Dedifferentiated amniotic fluid mesenchymal stem cell (primary cell): ENCODE measurements at regions not wholly inside any gene's neighbourhood (a gene's known extent, or its start where the extent isn't known, plus 50 kb on each side); places are given as distances from the start of the nearest gene placed in this dataset.

Experiments
- DNase-seq: peaks from one replicate; pipeline ENCODE4 v3.0.0-alpha.2; 2016; ENCODE audit errors: extremely low spot score

DNA sequence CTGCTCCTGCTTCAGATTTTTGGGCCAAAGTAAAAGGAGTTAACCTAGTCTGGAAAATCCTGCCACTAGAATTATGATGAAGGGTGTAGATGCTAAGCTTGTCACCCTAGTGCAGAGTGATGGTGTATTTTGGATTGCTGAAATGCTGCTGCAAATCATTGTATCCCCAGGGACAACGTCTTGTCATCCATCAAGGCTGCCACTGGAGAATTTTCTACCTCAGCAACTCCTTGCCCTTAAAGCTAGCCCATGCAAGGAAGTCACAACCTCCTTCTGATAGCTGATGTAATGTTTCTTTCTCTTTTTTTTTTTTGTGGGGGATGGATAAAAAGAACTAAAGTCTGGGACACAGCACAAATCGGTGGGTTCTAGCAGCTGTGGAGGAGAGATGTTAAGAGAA lies 139.4 kb upstream of the FRMD6 start:
- no peak for DNase-seq

DNA sequence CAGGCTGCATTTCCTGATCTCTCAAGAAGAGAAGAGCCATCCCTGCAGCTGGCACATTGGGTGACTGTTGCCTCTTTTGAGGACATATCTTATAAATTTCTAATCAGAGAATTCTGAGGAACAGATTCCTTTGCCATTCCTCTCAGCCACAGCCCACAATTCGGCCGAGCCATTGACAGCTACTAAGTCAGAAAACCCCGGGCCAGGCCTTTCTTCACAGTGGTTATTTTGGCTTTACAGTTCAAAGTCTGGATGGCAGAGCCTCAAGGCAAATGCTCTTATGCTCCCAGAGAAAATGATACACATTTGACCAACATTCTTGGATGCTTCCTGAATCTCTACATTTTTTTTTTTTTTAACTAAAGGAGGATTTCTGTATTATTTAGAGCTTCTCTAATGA lies 138.4 kb upstream of the FRMD6 start:
- peak; percentile 21 for DNase-seq

DNA sequence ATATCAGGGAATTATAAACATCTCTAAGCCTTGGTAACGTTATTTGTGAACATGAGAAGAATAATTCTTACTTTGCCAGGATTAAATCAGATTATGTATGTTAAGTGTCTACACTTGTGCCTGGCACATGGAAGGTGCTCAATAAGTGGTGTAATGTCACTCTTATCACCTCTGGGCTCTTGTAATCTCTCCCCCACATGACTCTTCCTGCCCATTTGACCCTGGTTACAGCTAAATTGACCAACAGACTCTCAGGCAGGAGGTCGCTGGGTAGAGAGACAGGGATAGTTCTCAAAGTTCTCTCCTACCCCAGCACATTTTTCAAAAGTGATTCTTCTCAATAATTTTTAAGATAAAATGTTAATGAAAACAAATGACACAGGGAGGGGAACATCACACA lies 137.8 kb upstream of the FRMD6 start:
- no peak for DNase-seq

DNA sequence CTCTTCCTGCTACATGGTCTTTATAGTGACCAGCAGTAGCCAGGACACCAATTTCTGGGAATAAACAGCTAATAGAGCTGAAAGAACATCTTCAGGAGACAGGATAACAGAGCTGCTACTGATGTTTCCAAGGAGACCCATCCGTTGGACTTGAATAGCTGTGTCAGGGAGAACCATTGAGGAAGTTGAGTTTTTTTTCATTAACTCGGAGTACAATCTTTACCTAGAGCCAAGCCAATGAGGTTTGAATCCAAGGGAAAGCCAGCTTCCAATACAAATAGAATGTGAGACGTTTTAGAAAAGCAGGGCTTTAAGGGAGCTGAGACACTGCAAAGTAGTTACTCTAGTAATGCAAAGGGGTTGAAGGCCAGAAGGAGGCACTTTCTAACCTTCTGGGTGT lies 136.1 kb upstream of the FRMD6 start:
- no peak for DNase-seq

DNA sequence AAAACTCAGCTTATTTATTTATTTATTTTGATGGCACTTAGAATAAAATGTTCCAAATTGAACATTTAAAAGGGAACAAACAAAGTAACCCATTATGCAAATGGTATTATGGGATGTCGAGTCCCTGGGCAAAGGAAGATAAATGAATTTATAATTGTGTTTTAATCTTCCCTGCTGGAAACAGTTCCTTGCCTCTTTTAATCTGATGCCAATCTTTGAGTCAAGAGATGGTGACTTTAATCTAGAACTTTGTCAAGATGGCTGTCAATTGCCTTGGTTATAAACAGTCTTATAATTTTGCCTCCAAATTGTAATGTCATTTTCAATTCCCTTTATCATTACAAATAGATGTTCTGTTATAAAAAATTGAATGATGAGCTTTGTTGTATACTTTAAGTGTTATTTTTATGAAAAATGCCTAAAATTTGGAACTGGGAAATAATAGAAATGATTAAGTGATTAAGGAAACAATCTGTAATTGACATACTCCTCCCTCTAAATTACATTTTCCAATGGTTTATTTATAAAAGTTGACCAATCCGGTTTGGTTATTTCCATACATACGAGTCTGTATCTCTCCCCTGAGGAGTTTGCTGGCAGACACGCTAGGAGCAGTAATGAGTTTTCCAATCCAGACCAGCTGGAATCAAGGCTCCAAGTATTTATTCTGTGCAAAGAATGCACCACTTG lies 134.9 kb upstream of the FRMD6 start:
- no peak for DNase-seq

DNA sequence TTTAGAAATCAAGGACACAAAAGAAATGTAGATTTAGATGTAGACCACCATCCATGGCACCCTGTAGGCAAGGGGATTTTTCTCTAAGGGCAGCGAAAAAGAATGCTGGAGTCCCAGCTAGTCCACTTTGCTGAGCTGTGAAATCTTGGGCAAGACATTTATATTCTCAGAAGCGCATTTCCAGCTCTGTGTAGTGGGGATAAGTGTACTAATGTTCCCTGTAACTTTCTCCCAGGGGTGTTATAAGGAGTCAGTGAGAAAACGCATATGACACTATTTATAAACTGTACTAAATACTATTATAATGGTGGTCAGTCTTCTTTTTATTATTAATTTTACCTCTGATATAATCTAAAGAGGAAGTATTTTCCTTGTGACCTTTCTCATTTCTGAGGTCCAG lies 133.4 kb upstream of the FRMD6 start:
- DNase-seq: no peak

DNA sequence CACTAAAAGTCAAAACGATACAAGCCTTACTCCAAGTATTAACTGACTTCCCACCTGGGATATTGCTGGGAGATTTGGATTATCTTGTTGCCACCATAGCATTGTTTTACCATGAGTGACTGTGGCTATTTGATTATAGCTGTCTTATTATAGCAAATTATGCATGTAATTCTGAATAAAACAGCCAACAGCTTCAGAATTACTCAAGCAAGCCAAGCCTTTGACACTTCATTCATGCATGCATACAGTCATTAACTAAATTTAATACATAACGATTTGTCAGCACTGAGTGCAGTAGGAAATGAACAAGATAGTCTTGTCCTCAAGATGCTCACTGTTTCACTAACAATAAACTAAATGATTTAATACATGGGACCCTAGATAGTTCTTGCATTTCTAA lies 133.0 kb upstream of the FRMD6 start:
- DNase-seq: no peak

DNA sequence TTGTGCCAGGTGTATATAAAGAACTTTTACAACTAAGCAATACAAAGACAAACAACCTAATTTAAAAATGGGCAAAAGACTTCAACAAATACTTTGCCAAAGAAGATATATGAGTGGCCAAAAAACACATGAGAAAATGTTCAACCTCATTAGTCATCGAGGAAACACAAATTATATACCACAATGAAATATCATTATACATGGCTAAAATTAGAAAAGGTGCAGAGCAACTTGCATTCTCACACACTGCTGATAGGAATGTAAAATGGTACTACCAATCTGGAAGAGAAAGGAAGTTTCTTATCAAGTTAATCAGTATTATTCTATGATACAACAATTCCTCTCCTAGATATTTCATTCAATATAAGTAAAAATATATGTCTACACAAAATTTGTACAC lies 131.6 kb upstream of the FRMD6 start:
- DNase-seq: no peak

DNA sequence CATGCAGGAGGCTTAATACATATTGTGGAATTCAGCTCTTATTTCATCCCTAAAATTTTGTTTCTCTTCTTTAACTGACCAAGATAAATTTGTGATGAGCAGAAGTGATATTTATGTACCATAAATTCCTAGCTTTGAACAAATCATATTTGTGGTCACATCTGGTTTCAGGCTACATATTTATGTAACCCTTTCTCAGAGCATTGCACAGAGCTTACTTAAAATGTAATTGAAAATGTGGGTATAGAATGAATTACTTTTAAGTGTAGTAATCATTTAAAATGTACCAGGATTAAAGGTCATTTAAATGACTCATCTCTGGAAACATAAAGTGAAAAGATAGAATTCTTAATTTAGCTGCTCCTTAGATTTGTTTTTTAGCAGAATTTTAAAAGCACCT lies 129.9 kb upstream of the FRMD6 start:
- peak; percentile 76 for DNase-seq

DNA sequence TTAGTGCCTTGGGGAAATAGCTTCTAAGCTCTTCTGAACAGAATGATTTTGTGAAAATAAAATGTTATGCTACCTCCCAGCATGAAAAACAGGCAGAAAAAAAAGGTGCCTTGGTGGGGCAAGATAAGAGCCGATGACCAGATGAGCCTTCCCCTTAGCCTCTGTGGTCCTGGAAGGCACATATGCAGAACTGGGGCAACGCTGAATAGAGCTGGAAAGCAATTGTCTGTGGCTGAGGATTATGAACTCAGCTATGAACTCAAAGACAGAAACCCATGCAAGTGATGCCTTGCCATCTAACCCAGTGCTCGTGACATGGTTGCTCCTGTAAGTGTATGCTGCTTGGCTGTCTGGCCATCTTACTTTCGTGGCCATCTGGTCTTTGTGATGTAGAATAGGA lies 128.5 kb upstream of the FRMD6 start:
- DNase-seq: no peak

DNA sequence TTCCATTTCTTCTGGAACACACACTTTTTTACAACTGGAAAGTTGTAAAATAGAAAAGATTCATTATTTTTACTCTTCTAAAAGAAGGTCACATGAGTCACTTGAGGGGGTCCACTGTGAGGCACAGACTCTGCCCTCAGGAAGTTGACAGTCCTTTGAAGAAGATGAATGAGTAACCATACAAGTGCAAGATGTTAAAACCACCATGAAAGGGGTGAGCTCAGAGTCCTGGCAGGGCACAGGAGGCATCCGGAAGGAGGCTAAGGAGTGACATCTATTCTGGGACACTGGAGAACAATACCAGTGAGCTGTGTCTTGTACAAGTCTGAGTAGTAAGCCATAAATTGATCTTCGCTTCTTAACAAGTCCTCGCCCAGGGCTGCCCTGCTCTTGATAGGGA lies 126.0 kb upstream of the FRMD6 start:
- DNase-seq: no peak

DNA sequence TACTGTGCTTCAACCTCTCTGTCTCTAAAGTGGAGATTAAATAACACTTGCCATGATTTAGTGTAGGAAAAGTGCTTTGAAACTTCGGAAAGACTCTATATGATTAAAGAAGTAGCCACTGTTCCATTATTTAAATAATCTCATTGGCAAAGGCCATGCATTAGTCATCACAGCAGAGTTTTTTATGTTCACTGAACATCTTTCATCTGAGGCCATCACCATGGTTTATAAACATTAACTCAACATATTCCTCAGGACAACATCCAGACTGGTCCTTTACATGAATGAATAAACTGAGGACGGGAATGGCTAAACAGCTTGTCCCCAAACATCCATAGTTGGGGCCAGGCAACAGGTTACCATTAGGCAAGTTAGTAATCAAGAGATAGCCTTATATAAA lies 124.6 kb upstream of the FRMD6 start:
- no peak for DNase-seq

DNA sequence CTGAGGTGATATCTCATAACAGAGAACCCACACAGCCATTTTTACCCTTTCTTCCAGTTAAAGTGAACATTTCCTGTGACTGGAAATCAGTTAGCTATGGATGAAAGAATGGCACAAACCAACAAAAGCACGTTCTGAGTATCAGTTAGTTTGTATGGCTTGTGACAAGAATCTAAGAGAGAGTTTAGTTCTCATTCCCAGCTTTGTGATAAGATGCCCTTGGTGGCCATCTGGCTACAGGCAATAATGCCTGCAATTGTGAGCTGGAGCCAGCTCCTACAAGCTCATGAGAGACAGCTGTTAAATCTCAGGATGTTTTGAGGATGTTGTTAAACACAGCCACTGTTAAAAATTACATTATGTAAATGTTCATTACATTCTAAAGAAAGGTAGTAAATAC lies 122.0 kb upstream of the FRMD6 start:
- no peak for DNase-seq

DNA sequence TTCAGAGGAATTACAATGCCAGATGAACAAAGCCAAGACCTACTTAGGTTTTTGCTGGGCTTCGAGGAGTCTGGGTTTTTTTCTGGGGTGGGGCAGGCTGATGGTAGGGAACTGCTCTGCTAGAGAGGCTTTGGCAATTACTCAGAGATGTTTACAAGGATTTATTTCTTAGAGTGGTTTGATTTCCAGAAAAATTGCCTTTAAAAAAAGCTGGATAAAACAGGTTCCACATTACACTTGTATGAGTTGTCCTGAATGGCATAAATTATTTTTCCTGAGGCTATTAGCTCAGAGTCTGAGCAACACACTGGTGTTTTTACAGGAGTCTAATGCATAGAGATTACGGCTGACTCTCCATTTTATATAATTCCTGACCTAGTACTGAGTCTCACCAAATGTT lies 118.5 kb upstream of the FRMD6 start:
- DNase-seq: peak; percentile 66

DNA sequence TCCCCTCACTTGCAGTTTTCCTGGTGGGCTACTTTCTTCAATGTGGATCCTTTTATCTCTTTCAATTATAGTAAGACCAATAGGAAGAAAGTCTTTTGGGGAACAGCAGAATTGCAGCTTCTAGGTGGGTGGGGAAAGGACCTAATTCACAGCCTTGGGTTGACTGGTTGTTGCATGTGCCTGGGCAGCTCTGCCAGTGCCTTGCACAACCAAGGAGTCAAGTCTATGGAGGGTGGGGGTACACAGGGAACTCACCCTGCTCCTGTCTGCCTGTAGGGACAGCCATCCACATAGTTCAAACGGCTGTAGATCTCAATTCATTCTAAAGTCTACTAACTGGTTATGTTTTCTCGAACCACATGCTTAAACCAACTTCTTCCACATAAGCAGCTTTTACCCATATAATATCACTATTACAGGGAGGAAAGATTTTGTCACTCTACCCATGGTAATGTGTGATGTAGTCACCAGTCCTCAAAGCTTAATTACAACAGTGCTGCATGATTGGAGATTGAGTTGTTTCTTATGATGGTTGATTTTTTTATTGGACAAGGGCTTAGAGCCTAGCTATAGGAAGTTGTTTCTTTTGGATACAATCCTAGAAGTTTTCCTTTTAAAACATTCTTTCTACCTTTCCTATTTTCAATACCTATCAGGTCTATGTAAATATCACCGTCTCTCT lies 117.7 kb upstream of the FRMD6 start:
- DNase-seq: no peak

DNA sequence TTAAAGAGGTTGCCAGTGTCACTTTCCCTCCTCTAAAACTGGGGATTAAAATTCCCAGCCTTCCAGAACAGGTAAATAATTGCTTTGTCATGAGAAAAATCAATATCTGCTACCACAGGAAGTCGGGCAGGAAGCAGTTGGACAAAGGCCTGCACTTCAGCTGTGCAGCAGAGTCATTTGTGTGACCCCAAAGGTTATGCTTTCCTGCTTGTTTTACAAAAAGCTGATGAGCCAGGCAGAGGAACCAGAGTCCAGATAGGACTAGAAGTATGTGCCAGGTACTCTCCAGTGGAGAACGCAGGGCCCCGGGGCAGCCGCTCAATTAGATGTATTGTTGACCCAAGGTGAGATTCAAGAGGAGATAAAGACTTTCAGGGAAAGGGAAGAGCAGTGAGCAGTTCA lies 117.1 kb upstream of the FRMD6 start:
- no peak for DNase-seq

DNA sequence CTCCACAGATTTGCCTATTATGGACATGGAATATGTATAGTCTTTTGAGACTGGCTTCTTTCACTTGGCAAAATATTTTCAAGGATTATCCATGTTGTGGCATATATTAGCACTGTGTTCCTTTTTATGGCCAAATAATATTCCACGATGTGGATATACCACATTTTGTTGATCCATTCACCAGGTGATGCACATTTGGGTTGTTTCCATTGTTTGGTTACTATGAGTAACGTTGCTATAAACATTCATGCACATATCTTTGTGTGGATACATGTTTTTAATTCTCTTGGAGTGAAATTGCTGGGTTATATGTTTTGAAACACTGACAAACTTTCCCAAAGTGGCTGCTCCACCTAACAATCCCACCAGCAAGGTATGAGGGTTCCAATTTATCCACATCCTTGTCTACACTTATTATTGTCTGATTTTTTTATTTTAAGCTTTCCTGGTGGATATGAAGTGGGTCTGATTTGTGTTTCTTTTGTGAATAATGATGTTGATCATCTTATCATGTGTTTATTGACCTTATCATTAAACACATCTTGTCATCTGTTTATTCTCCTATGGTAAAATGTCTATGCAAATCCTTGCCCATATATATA lies 116.2 kb upstream of the FRMD6 start:
- no peak for DNase-seq

DNA sequence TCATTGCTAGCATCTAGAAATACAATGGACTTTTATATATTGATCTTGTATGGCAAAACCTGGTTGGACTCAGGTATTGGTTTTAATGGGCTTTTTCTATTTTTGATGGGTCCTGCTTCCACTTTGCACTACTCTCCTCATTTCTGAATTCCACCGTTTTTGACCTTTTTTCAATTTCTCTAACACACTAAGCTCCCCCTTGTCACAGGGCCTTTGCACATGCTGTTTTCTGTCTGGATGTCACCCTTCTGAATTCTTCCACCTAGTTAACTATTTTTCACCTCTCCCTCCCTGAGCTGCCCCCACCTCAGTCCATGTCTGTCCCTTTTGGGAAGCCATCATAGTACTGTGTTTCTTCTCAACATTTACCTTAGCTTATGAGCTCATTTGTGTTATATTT lies 112.7 kb upstream of the FRMD6 start:
- no peak for DNase-seq

DNA sequence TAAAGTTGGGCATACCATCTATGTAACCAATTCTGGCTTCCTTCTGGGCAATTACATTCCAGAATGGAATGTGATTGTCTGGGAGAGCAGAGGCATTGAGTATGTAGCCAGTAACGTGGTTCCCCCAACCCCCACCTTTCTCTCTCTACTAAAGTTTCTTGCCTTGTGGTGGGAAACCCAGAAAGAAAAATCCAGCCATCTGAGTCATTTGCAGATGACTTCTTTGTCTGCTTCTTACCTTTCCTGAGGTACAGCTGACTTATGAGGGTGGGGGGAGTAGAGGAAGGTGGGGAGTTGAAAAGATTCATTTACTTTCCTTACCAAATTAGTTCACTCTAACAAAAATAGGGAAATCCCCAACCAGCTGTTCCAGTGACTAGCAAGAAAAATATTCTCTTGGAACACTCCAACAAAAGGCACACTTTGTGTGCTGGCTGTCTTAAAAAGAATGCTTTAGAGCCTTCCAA lies 112.1 kb upstream of the FRMD6 start:
- DNase-seq: peak; percentile 63

DNA sequence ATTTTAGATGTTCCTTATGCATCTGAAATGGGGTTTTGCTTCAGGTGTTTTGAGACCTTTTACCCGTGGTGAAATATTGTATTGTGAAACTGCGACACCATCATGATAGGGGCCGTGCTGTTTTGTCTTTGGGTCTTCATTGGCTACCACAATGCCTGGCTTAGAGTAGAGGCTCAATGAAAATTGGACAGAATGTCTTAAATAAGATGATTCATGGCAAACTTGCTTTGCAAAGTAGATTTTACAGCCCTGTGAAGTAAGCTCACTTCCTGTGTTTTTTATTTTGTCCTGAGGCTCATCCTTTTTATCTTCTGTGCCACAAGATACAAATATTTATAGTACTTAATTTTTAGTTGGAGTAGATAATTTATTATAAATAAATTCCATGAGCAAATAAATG lies 111.3 kb upstream of the FRMD6 start:
- no peak for DNase-seq

DNA sequence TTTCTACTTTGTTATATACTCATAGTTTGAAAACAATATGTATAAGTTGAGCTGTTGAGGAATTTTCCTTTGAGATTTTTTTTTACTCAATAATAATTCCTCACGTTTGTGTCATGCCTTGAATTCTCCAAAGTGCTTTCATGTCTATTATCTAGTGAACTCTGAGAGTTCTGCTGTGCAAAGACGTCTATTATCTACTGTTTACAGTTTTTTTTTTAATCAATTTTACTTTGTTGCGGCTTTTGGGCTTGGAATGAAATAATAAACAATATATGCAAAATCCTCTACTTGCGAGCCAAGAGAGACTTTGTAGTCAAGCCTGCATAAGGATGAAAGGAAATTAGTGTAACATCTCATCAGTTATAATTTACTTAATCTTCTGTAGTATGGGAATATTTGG lies 107.2 kb upstream of the FRMD6 start:
- DNase-seq: no peak

DNA sequence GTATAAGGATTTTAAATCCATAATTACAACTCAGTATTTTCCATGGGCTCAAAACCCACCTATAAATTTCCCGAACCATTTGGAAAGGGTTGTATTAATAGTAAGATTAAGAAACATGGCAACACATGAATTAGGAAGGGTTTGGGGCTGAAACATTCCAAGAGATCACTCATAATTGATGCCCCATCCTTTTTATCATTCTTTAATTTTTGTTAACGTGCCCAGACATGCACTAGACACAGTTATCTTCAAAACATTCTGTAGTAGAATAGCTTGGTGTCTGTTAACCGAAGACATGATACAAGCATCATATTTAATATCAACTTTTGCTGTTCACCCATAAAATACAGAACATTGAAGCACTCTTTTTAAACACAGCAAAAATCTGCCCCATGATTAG lies 106.8 kb upstream of the FRMD6 start:
- no peak for DNase-seq

DNA sequence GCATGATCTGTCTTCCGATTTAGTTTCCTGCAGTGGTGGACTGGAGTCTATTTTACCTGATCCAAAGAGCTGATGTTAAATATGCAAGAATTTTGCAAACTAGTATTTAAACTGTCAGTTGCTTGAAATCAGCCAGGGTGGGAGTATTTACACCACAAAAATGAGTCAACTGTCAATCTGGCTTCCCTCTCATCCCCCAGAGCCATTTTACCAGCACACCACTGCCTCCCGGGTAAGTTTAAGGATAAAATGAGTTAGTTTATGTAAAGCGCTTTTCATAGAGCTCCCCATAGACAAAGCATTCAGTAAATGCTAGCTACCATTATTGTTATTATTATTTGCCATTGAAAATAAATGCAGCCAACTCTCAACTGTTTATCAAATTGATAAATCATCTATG lies 106.3 kb upstream of the FRMD6 start:
- DNase-seq: no peak
